ENCODE measurements at regions not wholly inside any gene's neighbourhood (a gene's known extent, or its start where the extent isn't known, plus 50 kb on each side); places are given as distances from the start of the nearest gene placed in this dataset.

DNA sequence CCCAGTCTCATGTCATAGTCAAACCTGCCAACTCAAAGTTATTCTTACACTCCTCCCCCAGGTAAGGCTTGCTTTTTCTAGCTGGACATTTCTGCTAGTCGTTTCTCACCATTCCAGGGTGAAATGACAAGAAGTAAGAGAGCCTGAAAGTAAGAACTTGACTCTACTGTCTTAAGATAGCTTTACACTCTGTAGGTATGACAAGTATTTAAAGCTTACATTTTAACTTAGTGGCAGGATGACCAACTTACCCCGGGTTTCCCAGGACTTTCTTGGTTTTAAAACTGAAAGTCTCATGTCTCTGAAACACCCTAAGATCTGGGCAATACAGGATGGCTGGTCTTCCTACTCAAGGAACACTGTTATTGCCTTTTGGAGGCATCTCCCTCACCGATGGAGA lies 67.5 kb upstream of the PIK3R1 start:
- Mint-ChIP-seq H3K9me3 (ENCODE audit: insufficient read depth) (no peaks in the 10 kb centered on the region), H3K27me3 (no peaks in the 10 kb centered on the region), H3K4me1 (peaks cover 15% of the 10 kb centered on the region), H3K4me3 (no peak overlapping the region), H3K27ac (no peak overlapping the region)
- H3K36me3 ChIP-seq (replicated peaks in 1 of 2; ENCODE audit: control extremely low read depth in 1 of 2, control insufficient read depth in 1 of 2, extremely low read depth in 1 of 2, insufficient read depth in 2 of 2, low read length in 1 of 2) = no peaks in the 10 kb centered on the region
- ChIA-PET POLR2A (no interaction called here), CTCF (no interaction called here)
- peak overlapping the region; percentile 17 for H3K4me2 ChIP-seq (replicated peaks; ENCODE audit: low read depth, low read length, poor library complexity, severe bottlenecking)
- intact Hi-C loops (cut with micrococcal nuclease) = no loop called here
- ATAC-seq (ENCODE audit: low read depth) = no peak
- H2AFZ ChIP-seq (ENCODE audit: insufficient read depth, low read depth, low read length, poor library complexity, severe bottlenecking) = peak overlapping the region; percentile 27
- no peaks in the 10 kb centered on the region for H4K20me1 ChIP-seq (ENCODE audit: control insufficient read depth, insufficient read depth, low read length, poor library complexity, severe bottlenecking)
- no peak overlapping the region for H3K4me3 ChIP-seq (ENCODE audit: control extremely low read depth in 1 of 5, extremely low read depth in 1 of 5, insufficient read depth in 1 of 5, low read depth in 2 of 5, low read length in 4 of 5)
- peaks cover 0 to 7% (median 0%) of the 10 kb centered on the region in 3 donors for H3K9me3 ChIP-seq (ENCODE audit: control extremely low read depth in 1 of 3, control insufficient read depth in 2 of 3, insufficient read depth in 1 of 3, low read length in 2 of 3)
- peaks cover 0 to 4% of the 10 kb centered on the region in 2 donors for H3K4me1 ChIP-seq (ENCODE audit: control insufficient read depth in 2 of 2, insufficient read depth in 2 of 2, low read length in 2 of 2)
- TF ChIP-seq EZH2 (IDR thresholded peaks at IDR 0.05; ENCODE audit: borderline replicate concordance, insufficient read depth, low read depth, low read length, poor library complexity, severe bottlenecking) = no peak
- TF ChIP-seq, protein P1, sequence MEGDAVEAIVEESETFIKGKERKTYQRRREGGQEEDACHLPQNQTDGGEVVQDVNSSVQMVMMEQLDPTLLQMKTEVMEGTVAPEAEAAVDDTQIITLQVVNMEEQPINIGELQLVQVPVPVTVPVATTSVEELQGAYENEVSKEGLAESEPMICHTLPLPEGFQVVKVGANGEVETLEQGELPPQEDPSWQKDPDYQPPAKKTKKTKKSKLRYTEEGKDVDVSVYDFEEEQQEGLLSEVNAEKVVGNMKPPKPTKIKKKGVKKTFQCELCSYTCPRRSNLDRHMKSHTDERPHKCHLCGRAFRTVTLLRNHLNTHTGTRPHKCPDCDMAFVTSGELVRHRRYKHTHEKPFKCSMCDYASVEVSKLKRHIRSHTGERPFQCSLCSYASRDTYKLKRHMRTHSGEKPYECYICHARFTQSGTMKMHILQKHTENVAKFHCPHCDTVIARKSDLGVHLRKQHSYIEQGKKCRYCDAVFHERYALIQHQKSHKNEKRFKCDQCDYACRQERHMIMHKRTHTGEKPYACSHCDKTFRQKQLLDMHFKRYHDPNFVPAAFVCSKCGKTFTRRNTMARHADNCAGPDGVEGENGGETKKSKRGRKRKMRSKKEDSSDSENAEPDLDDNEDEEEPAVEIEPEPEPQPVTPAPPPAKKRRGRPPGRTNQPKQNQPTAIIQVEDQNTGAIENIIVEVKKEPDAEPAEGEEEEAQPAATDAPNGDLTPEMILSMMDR (IDR thresholded peaks at IDR 0.05) = no peak
- no peaks in the 10 kb centered on the region for H3K79me2 ChIP-seq (ENCODE audit: control insufficient read depth, insufficient read depth, low read length)
- no peak overlapping the region for H3K27ac ChIP-seq (ENCODE audit: low read length in 2 of 2)
- no peaks in the 10 kb centered on the region for H3K27me3 ChIP-seq (replicated peaks in 1 of 4; ENCODE audit: control extremely low read depth in 1 of 4, control insufficient read depth in 3 of 4, insufficient read depth in 4 of 4, low read length in 3 of 4)
- DNase-seq = no peak
- H3K9ac ChIP-seq (ENCODE audit: low read length) = no peak overlapping the region
- WGBS (ENCODE audit: insufficient coverage) = 71% methylated on average over 2 of the region's 3 CpGs

DNA sequence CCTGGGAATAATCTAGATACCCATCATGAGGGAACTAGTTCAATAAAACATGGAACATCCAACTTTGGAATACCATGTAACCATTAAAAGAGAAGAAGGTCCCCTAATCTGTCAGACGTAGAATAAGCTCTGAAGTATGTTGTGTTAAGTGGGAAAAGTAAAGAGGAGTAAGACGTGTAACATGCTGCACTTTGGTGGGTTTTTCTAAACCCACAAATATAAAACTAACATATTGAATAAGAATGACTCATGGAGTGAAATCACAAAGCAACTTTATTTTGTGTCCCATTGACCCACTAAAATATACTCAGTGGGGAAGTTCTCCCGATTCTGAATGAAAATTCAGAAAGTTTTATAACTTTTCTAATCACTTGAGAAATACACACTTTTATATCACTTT lies 67.9 kb upstream of the PIK3R1 start:
- H4K20me1 ChIP-seq (ENCODE audit: control insufficient read depth, insufficient read depth, low read length, poor library complexity, severe bottlenecking) = no peaks in the 10 kb centered on the region
- TF ChIP-seq, protein P1 (IDR thresholded peaks at IDR 0.05) = no peak
- TF ChIP-seq EZH2 (IDR thresholded peaks at IDR 0.05; ENCODE audit: borderline replicate concordance, insufficient read depth, low read depth, low read length, poor library complexity, severe bottlenecking) = no peak
- ChIA-PET POLR2A (no interaction called here), CTCF (no interaction called here)
- H3K4me2 ChIP-seq (replicated peaks; ENCODE audit: low read depth, low read length, poor library complexity, severe bottlenecking) = no peak overlapping the region
- no peak overlapping the region for H3K27ac Mint-ChIP-seq
- peaks cover 15% of the 10 kb centered on the region for H3K4me1 Mint-ChIP-seq
- no peak overlapping the region for H3K4me3 ChIP-seq (ENCODE audit: control extremely low read depth in 1 of 5, extremely low read depth in 1 of 5, insufficient read depth in 1 of 5, low read depth in 2 of 5, low read length in 4 of 5)
- H3K9me3 Mint-ChIP-seq (ENCODE audit: insufficient read depth) = no peaks in the 10 kb centered on the region
- ATAC-seq (ENCODE audit: low read depth) = no peak
- no peaks in the 10 kb centered on the region for H3K79me2 ChIP-seq (ENCODE audit: control insufficient read depth, insufficient read depth, low read length)
- H3K36me3 ChIP-seq (replicated peaks in 1 of 2; ENCODE audit: control extremely low read depth in 1 of 2, control insufficient read depth in 1 of 2, extremely low read depth in 1 of 2, insufficient read depth in 2 of 2, low read length in 1 of 2) = no peaks in the 10 kb centered on the region
- DNase-seq = no peak
- intact Hi-C loops (cut with micrococcal nuclease) = no loop called here
- WGBS (ENCODE audit: insufficient coverage) = no CpG with 5 or more reads among the region's 3 CpGs
- peaks cover 0 to 7% (median 0%) of the 10 kb centered on the region in 3 donors for H3K9me3 ChIP-seq (ENCODE audit: control extremely low read depth in 1 of 3, control insufficient read depth in 2 of 3, insufficient read depth in 1 of 3, low read length in 2 of 3)
- no peak overlapping the region for H3K27ac ChIP-seq (ENCODE audit: low read length in 2 of 2)
- H2AFZ ChIP-seq (ENCODE audit: insufficient read depth, low read depth, low read length, poor library complexity, severe bottlenecking) = no peak overlapping the region
- H3K4me3 Mint-ChIP-seq = no peak overlapping the region
- H3K27me3 ChIP-seq (replicated peaks in 1 of 4; ENCODE audit: control extremely low read depth in 1 of 4, control insufficient read depth in 3 of 4, insufficient read depth in 4 of 4, low read length in 3 of 4) = no peaks in the 10 kb centered on the region
- H3K27me3 Mint-ChIP-seq = no peaks in the 10 kb centered on the region
- H3K9ac ChIP-seq (ENCODE audit: low read length) = no peak overlapping the region
- peaks cover 0 to 4% of the 10 kb centered on the region in 2 donors for H3K4me1 ChIP-seq (ENCODE audit: control insufficient read depth in 2 of 2, insufficient read depth in 2 of 2, low read length in 2 of 2)

All from B cell (primary cell).